ENCODE measurements at regions not wholly inside any gene's neighbourhood (a gene's known extent, or its start where the extent isn't known, plus 50 kb on each side); places are given as distances from the start of the nearest gene placed in this dataset.

DNA sequence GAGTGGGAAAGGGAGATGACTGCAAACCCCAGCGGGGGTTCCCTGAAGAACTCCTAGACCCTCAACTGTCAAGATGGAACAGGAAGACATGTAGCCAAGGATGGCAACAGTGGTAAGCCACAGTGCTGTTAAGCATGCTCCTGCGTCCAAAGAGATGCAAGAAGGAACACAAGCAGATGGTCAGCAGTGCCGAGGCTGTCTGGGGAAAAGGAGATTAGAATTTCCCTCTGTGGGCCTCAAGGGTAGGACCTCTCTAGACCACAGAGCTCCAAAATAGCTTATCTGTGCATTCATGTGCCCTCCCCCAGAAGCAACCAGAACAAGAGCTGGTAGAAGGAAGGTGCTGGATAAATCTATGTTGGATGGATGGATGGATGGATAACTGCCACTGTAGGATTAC is 82.0 kb upstream of the CPEB2 start:
- TF ChIP-seq, protein P1, sequence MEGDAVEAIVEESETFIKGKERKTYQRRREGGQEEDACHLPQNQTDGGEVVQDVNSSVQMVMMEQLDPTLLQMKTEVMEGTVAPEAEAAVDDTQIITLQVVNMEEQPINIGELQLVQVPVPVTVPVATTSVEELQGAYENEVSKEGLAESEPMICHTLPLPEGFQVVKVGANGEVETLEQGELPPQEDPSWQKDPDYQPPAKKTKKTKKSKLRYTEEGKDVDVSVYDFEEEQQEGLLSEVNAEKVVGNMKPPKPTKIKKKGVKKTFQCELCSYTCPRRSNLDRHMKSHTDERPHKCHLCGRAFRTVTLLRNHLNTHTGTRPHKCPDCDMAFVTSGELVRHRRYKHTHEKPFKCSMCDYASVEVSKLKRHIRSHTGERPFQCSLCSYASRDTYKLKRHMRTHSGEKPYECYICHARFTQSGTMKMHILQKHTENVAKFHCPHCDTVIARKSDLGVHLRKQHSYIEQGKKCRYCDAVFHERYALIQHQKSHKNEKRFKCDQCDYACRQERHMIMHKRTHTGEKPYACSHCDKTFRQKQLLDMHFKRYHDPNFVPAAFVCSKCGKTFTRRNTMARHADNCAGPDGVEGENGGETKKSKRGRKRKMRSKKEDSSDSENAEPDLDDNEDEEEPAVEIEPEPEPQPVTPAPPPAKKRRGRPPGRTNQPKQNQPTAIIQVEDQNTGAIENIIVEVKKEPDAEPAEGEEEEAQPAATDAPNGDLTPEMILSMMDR (IDR thresholded peaks at IDR 0.05) = no peak
- no peak for TF ChIP-seq POLR2AphosphoS5 (IDR thresholded peaks at IDR 0.05; ENCODE audit: insufficient read depth in 1 of 2, low read depth in 1 of 2)

All from vagina (tissue), 2 donors.